Activated CD4-positive, alpha-beta T cell treated with anti-CD3 and anti-CD28 coated beads, Interleukin-2, amount 50 U/mL, for 4 hours (primary cell): ENCODE measurements at regions not wholly inside any gene's neighbourhood (a gene's known extent, or its start where the extent isn't known, plus 50 kb on each side); places are given as distances from the start of the nearest gene placed in this dataset.
"Not testable (repeated sequence)": the region's sequence is repeated elsewhere in the genome, so short reads cannot be mapped to it uniquely, and the experiment has no call there.

Experiments used
- DNase-seq, 2 experiments: peaks; one replicate each; pipeline ENCODE4 v3.0.0-alpha.2; 2020

DNA sequence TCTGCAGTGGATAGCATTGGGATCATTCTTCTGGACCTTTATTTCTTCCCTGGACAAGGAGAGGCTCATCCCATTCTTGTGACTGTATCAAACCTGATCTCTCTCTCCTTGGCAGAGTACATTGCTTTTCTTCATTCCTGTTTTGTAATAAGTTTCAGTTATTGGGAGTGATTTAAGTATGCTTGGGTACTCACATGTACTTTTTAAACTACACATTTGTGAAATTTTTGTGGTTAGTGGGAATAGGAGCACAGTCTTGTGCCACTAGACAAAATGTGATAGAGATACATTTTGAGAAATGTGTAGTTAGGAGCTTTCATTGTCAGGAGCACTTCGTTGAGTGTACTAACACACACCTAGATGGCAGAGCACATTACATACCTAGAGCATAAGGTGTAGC lies 262.6 kb downstream of the C3orf38 start:
- DNase-seq: no peak

- DNase-seq: no peak
These were observed 266.7 kb downstream of the C3orf38 start for GRCh38 chr3:88416436-88416835.

GRCh38 chr3:88418219-88418618 lies 268.5 kb downstream of the C3orf38 start:
- DNase-seq: no peak

DNA sequence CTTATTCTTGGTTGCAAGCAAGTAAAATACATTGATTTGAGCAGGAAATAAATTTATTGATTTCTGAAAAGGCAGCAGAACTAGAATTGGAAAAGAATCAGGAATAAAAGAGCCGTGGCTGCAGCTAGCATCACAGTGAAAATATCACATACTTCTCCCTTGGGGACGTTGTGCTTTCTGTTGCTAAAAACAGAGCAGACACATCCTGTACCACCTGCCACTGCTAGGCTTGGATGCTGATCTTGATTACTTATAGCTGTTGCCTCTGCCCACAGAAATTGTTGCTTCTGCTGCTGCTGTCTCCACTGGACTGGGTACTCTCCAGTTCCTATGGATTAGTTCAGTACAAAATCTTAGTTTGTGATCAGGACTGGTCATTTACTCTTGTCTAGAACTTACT lies 283.8 kb downstream of the C3orf38 start:
- DNase-seq: no peak

GRCh38 chr3:88434001-88434400 lies 284.2 kb downstream of the C3orf38 start:
- no peak for DNase-seq

DNA sequence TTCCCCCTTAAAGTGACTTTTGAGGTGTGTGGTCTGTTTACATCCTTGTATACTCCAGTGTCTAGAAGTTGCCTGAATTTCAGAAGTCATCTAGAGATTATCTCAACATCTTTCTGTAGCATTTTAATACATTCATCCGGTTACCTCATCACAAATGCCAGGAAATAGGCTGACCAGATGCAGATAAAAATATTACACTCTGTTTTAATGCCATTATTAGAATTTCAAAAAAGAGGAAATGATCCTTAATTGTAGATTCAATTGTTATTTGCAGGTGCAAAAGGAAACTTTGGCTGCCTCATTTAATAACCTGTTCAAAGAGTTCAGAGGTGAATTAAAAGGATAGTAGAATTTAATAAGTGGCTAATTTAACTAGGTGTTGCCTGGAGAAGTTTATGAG lies 290.9 kb downstream of the C3orf38 start:
- no peak for DNase-seq

DNA sequence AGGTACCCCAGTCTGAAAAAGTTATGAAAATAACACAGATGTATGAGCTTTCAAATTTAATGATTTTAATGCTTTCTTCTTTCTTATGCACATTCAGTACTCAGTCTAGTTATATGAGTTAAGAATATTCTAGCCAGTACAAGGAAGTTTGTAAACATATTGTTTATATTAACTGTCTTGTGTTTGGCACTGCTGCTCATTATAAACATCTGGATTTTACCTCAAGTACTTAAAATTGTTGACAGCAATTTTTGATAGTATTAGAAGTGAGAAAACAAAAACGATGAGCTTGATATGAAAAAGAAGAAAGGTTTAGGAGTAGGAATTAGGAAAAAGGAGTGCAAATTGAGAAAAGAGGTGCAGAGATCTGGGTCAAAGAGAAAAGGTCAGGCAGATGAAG lies 293.3 kb downstream of the C3orf38 start:
- no peak for DNase-seq

DNA sequence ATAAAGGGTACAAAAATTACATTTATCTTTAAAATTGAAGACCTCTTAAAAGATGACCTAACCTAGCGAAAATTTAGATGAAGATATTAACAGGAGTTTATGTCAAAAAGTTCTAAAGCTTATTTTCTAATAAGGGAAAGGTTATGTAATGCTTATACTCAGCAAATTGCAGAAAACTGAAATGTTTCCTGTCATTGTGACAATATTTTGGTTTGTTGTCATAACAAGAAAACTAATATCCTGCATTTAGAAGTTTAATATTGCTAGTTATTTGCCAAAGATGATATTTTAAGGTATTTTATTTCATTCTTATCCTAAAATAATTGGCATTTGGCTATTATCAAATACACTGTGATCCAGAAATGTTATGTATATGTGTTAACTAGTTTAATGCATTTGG lies 294.5 kb downstream of the C3orf38 start:
- no peak for DNase-seq

DNA sequence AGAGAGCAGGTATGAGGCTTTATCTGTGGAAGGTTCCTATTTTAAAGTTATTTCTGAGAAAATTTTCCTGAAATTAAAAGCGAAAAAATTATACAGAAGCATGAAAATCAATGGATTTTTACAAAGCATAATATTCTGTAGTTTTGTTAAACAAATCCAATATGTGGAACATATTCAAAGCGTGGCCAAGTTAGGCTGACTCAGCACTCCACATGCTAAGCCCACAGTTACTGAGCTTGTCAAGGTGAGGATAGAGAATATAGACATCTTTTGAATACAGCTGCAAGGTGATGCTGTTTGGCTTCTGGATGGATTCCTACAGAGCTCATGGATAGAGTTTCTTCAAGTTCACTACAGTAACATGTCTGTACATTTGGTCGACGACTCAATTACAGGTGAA lies 302.5 kb downstream of the C3orf38 start:
- no peak for DNase-seq

DNA sequence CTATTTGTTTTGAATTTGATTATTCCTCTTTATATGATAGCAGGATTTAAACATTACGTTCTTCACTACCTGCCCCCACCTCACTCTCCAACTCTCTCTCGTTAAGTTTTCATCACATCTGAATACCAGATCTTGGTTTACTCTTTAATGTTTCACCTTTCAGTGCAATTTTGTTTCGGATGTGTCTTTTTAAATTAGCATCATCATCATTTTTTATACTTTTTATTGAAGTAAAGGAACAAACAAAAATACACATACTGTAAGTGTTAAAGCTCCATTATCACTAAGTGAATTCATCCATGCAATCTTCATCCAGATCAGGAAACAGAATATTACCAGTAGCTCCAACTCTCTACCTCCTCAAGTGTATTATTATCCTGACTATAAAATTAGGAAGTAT lies 310.6 kb downstream of the C3orf38 start:
- DNase-seq: no peak

DNA sequence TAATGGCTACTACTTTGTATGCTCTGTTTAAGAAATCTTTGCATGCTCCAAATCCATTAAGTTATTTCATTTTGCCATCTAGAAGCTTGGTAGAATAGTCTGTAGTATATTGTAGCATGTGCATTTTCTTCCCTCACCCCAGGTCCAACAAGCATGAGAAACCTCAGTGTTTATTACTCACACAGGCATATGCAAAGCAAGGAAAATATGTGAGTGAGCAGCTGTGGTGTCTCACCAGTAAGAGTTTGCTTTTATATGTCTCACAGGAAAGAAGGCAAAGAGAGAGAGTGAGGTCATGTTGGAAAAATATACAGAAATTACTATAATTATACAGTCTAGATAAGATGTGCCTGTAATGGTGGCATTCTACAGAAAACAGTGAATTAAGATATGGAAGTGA lies 312.5 kb downstream of the C3orf38 start:
- no peak for DNase-seq

- no peak for DNase-seq
These were observed 317.4 kb downstream of the C3orf38 start for GRCh38 chr3:88467191-88467590.

DNA sequence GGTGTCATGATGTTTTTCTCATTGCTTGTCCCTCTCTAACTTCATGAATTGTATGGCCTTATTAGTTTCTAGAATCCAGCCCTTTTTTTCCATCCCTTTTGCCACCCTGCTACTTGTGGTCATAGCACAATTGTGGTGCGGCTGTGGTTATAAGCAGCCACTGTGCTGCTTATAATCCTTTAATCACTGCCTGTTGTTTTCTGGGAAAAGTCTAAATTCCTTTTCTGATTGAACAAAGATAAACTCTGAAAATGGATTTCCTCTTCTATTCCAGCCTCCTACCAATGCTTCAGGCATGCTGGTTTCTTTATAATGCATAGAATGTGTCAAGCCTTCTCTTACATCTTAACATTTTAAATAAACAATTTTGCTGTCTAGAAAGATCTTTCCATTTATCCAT lies 319.5 kb downstream of the C3orf38 start:
- no peak for DNase-seq

GRCh38 chr3:88478460-88478859 lies 328.7 kb downstream of the C3orf38 start:
- DNase-seq: no peak

- DNase-seq: no peak
These were observed 331.1 kb downstream of the C3orf38 start for GRCh38 chr3:88480822-88481221.

DNA sequence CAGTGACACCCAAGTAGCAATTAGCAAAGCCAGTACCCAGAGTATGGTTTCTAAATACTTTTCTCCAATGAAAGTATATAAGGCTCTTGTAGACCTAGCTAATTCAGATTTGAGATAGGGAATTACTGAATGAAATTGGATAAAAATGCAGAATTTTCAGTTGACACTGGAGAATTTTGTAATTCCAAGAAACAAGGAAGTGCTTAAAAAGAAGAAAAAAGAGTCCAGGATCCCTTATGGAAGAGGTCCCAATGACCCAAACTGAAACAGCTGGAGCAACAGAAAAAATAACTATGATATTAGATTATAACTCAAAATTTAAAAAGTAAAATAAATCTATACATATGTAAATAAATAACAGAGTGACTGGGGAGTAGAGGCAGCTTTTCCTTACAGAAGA lies 335.2 kb downstream of the C3orf38 start:
- DNase-seq: no peak

- DNase-seq: not testable (repeated sequence)
These were observed 359.1 kb downstream of the C3orf38 start for GRCh38 chr3:88508818-88509217.

GRCh38 chr3:88509582-88509981 lies 359.8 kb downstream of the C3orf38 start:
- no peak for DNase-seq

DNA sequence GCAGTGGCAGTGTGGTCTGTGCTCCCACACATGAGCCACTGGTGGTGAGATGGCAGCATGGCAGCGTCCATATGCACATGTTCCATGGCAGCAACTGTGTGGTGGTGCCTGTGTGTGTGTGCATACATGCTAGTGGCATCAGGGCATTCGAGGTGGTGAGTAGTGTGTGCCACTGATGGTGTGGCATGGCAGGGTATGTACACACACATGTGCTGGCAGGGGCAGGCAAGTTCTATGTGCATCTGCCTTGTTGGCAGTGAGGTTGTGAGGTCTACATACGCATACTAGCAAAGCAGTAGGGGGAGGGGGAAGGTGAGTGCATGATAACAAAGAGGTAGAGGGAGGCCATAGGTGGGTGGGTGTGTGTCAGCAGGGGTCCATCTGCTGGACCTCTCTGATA lies 378.7 kb downstream of the C3orf38 start:
- no peak for DNase-seq

DNA sequence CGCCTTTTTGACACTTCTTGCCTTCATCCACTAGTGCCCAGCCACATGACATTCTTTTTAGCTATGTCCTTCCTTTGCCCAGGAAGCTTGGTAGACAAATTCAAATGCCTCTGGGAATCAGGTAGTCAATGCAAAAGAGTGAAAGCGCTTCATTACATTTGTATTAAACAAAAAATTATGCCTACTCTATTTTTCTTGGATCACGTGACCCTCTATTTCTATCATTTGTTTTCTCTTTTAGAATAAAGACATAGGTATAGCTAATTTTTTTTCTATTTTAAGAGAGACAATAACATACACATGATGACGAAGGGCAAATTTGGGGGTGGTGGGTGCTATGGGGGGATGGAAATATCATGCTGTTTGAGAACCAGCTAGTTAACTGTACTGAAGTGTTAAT lies 384.8 kb downstream of the C3orf38 start:
- DNase-seq: no peak

DNA sequence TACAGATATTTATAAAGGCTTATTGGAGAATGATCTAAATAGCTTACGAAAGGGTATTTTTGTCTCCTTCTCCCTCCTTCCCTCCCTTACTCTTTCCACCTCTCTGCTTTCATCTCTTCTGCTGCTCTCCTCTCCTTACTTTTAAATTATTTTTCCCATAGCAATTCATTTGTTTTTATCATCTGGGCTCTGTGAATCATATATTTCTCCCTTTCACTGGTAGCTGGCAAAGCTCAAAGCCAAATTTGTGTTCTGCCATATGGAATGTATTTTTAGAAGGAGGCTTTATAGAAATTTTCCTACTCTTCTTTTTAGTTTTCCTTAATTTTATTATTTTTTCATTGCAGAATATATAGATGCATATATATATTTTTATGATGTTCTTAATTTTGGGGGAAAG lies 385.8 kb downstream of the C3orf38 start:
- no peak for DNase-seq

DNA sequence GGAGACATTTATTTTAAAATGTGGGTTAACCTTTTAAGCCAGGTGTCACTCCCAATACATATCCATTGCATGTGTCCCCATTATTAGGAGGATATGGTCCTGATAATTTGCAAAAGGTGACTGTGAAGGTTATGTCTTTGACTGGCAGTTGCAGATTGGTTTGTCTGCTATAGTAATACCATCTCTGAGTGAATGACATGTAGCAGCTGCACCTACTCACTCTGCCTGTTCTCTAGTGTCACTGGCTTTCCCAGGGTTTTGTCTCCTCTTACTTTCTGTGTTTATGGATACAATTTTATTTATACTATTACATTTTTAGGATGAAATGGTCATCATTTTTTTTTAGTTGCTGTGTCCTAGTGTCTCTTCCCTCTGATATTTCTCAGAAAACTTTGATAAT lies 393.2 kb downstream of the C3orf38 start:
- DNase-seq: no peak

DNA sequence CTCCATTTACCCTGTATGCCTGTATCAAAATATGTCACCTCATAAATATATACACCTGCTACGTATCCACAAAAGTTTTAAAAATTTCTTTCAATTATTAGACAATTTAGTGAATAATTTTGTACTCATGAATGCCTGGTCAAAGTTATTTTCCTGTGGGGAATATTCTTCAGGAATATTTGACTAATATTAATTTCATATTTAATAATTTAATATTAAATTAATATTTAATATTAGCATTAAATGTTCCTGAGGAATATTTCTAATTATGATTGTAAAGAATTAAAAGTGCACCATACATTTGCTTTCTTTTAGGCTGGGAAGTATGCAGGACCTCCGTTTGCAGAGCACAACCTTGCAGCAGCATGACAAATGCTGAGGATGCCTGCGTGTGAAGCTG lies 422.7 kb downstream of the C3orf38 start:
- no peak for DNase-seq

DNA sequence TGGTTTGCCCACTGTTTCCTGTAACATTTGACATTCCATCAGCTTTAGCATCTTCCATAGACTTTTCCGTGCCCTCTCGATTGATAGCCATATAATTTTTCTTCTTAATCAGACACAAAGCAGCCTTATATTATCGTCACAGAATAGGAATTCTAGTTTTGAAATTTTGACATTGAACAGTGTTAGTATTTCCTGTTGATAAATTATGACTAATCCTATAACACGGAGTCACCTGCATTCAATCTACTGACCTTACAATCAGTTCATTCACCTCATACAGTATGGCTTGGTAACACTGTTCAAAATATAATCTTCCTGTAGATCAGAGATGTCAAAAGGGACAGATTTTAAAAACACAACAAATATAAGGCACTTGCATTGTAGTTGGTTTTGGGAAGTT lies 423.7 kb downstream of the C3orf38 start:
- DNase-seq: no peak

GRCh38 chr3:88574146-88574545 lies 424.4 kb downstream of the C3orf38 start:
- no peak for DNase-seq

GRCh38 chr3:88584451-88584850 lies 434.7 kb downstream of the C3orf38 start:
- no peak for DNase-seq
